ENCODE measurements at regions not wholly inside any gene's neighbourhood (a gene's known extent, or its start where the extent isn't known, plus 50 kb on each side); places are given as distances from the start of the nearest gene placed in this dataset.

GRCh38 chr3:157918402-157918801 is 187.8 kb downstream of the SHOX2 start:
- Histone ChIP-seq H3K4me3 (ENCODE audit: low read depth, low read length) (no peak overlapping the region), H3K27me3 (ENCODE audit: control insufficient read depth, insufficient read depth, low read length) (no peaks in the 10 kb centered on the region), H3K9me3 (ENCODE audit: control insufficient read depth, insufficient read depth, low read length) (no peaks in the 10 kb centered on the region), H3K27ac (ENCODE audit: low read depth, low read length) (no peak overlapping the region)
- CTCF ChIA-PET: no interaction called here
- DNase-seq (ENCODE audit: low read depth, low spot score): no peak
- no peak for TF ChIP-seq CTCF (IDR thresholded peaks at IDR 0.05; ENCODE audit: low read depth, low read length)
- POLR2A ChIA-PET: no interaction called here

- ChIA-PET CTCF (no interaction called here), POLR2A (no interaction called here)
- no peak for TF ChIP-seq CTCF (IDR thresholded peaks at IDR 0.05; ENCODE audit: low read depth, low read length)
- DNase-seq (ENCODE audit: low read depth, low spot score): no peak
- Histone ChIP-seq H3K27ac (ENCODE audit: low read depth, low read length) (no peak overlapping the region), H3K4me3 (ENCODE audit: low read depth, low read length) (no peak overlapping the region), H3K9me3 (ENCODE audit: control insufficient read depth, insufficient read depth, low read length) (no peaks in the 10 kb centered on the region), H3K27me3 (ENCODE audit: control insufficient read depth, insufficient read depth, low read length) (no peaks in the 10 kb centered on the region)
Measured at GRCh38 chr3:157916672-157917071, 189.5 kb downstream of the SHOX2 start.

GRCh38 chr3:157914882-157915281 is 191.3 kb downstream of the SHOX2 start:
- POLR2A ChIA-PET: no interaction called here
- no peak for DNase-seq (ENCODE audit: low read depth, low spot score)
- Histone ChIP-seq H3K27ac (ENCODE audit: low read depth, low read length) (no peak overlapping the region), H3K4me3 (ENCODE audit: low read depth, low read length) (no peak overlapping the region), H3K9me3 (ENCODE audit: control insufficient read depth, insufficient read depth, low read length) (no peaks in the 10 kb centered on the region), H3K27me3 (ENCODE audit: control insufficient read depth, insufficient read depth, low read length) (no peaks in the 10 kb centered on the region)
- CTCF ChIA-PET: no interaction called here
- TF ChIP-seq CTCF (IDR thresholded peaks at IDR 0.05; ENCODE audit: low read depth, low read length): no peak

GRCh38 chr3:157913741-157914150 is 192.5 kb downstream of the SHOX2 start:
- no peaks in the 10 kb centered on the region for H3K27me3 ChIP-seq (ENCODE audit: control insufficient read depth, insufficient read depth, low read length)
- TF ChIP-seq CTCF (IDR thresholded peaks at IDR 0.05; ENCODE audit: low read depth, low read length): no peak
- DNase-seq (ENCODE audit: low read depth, low spot score): no peak
- ChIA-PET CTCF (no interaction called here), POLR2A (no interaction called here)
- no peak overlapping the region for H3K27ac ChIP-seq (ENCODE audit: low read depth, low read length)
- H3K4me3 ChIP-seq (ENCODE audit: low read depth, low read length): no peak overlapping the region
- no peaks in the 10 kb centered on the region for H3K9me3 ChIP-seq (ENCODE audit: control insufficient read depth, insufficient read depth, low read length)

- DNase-seq (ENCODE audit: low read depth, low spot score): no peak
Measured at GRCh38 chr3:157912514-157913451, 193.4 kb downstream of the SHOX2 start.

More at GRCh38 chr3:157912514-157913451, 193.4 kb downstream of the SHOX2 start:
- Histone ChIP-seq H3K4me3 (ENCODE audit: low read depth, low read length) (no peak overlapping the region), H3K27ac (ENCODE audit: low read depth, low read length) (no peak overlapping the region), H3K27me3 (ENCODE audit: control insufficient read depth, insufficient read depth, low read length) (no peaks in the 10 kb centered on the region), H3K9me3 (ENCODE audit: control insufficient read depth, insufficient read depth, low read length) (no peaks in the 10 kb centered on the region)
- no peak for TF ChIP-seq CTCF (IDR thresholded peaks at IDR 0.05; ENCODE audit: low read depth, low read length)
- ChIA-PET POLR2A (no interaction called here), CTCF (interaction anchor here (0.6 kb wide), 1 partner anchor 568 kb away, joined by 12 read pairs; no protein-coding TSS in a partner anchor)

Data from AG04450 (cell line).